ENCODE measurements at regions not wholly inside any gene's neighbourhood (a gene's known extent, or its start where the extent isn't known, plus 50 kb on each side); places are given as distances from the start of the nearest gene placed in this dataset.
"Not testable (repeated sequence)": the region's sequence is repeated elsewhere in the genome, so short reads cannot be mapped to it uniquely, and the experiment has no call there.

DNA sequence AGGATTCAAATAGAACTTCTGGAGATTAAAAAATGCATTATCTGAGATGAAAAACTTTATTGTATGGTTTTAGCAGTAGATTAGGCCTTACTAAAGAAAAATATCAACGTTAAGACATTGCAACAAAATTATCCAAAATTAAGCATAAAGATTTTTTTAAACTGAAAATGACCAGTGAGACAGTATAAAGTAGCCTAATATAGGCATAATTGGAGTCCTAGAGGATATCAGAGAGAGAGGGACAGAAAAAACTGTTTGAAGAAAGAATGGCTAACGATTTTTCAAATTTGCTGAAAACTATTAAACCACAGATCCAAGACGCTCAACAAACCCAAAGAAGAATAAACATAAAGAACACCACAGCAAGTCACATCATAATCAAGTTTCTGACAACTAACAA is 149.5 kb upstream of the LMNTD1 start:
- TF ChIP-seq CTCF (IDR thresholded peaks at IDR 0.05; ENCODE audit: low read depth, low read length), result no peak
- Histone ChIP-seq H3K27ac (ENCODE audit: low read depth, low read length) (no peak overlapping the region), H3K9me3 (ENCODE audit: control insufficient read depth, insufficient read depth, low read length) (peaks cover 7% of the 10 kb centered on the region), H3K4me3 (ENCODE audit: low read depth, low read length) (no peak overlapping the region), H3K27me3 (ENCODE audit: control insufficient read depth, insufficient read depth, low read length) (no peaks in the 10 kb centered on the region)
- ChIA-PET CTCF (no interaction called here), POLR2A (no interaction called here)
- DNase-seq (ENCODE audit: low read depth, low spot score), result no peak

DNA sequence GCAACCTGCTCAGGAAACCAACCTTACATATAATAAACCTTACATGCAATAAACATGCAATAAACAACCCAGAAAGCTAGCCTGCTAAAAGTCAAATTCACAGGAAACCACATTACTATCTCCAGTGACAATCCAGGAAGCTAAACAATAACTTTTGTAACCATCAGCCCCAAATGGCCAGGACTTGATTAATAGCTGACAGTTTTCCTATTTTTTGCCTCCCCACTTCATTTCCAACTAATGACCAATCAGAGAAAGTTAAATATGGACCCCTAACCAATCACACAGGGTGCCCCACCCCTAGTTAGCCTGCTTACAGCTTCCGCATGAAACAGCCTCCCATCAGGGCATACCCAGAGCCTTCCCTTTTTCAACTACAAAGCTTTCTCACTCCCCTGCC is 152.2 kb upstream of the LMNTD1 start:
- ChIA-PET POLR2A (no interaction called here), CTCF (no interaction called here)
- no peaks in the 10 kb centered on the region for H3K27me3 ChIP-seq (ENCODE audit: control insufficient read depth, insufficient read depth, low read length)
- DNase-seq (ENCODE audit: low read depth, low spot score), result no peak
- H3K9me3 ChIP-seq (ENCODE audit: control insufficient read depth, insufficient read depth, low read length), result peaks cover 7% of the 10 kb centered on the region
- no peak overlapping the region for H3K27ac ChIP-seq (ENCODE audit: low read depth, low read length)
- no peak overlapping the region for H3K4me3 ChIP-seq (ENCODE audit: low read depth, low read length)
- TF ChIP-seq CTCF (IDR thresholded peaks at IDR 0.05; ENCODE audit: low read depth, low read length), result no peak

GRCh38 chr12:25706646-25707045 is 153.6 kb upstream of the LMNTD1 start:
- H3K27me3 ChIP-seq (ENCODE audit: control insufficient read depth, insufficient read depth, low read length); H3K4me3 ChIP-seq (ENCODE audit: low read depth, low read length); DNase-seq (ENCODE audit: low read depth, low spot score); POLR2A ChIA-PET; CTCF ChIA-PET; H3K27ac ChIP-seq (ENCODE audit: low read depth, low read length): not testable (repeated sequence)
- H3K9me3 ChIP-seq (ENCODE audit: control insufficient read depth, insufficient read depth, low read length), result peaks cover 14% of the 10 kb centered on the region

DNA sequence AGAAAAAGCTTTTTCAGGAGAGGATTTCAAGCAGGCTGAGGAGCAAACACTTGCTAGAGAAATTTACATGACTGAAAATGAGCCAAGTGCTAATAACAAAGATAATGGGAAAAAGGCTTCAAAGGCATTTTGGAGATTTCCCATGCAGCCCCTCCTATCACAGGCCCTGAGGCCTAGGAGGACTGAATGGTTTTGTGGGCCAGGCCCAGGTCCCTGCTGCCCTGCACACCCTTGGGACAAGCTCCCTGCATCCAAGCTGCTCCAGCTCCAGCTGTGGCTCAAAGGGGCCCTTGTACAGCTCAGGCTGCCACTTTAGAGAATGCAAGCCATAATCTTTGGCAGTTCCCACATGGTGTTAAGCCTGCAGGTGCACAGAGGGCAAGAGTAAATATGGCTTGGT is 154.0 kb upstream of the LMNTD1 start:
- CTCF ChIA-PET, result no interaction called here
- no peak for TF ChIP-seq CTCF (IDR thresholded peaks at IDR 0.05; ENCODE audit: low read depth, low read length)
- DNase-seq (ENCODE audit: low read depth, low spot score), result no peak
- no peak overlapping the region for H3K4me3 ChIP-seq (ENCODE audit: low read depth, low read length)
- no peak overlapping the region for H3K27ac ChIP-seq (ENCODE audit: low read depth, low read length)
- no peaks in the 10 kb centered on the region for H3K27me3 ChIP-seq (ENCODE audit: control insufficient read depth, insufficient read depth, low read length)
- peaks cover 14% of the 10 kb centered on the region for H3K9me3 ChIP-seq (ENCODE audit: control insufficient read depth, insufficient read depth, low read length)
- POLR2A ChIA-PET, result no interaction called here

DNA sequence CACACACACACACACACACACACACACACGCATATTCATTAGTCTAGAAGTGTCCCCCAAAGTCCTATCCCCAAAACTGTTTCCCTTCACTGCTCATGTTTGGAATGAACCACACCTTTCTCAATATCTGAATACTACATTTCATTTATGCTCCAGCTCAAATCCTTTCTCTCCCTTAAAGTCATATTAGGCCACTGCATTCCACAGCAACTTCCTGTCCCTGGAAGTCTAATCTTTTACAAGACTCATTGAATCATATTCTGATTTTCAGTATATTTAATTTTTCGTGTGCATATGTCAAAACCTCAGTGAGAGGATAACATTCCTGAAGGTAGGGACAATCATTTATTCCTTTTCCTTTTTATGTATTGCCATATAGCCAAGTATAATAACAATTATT is 155.6 kb upstream of the LMNTD1 start:
- Histone ChIP-seq H3K27ac (ENCODE audit: low read depth, low read length) (no peak overlapping the region), H3K4me3 (ENCODE audit: low read depth, low read length) (no peak overlapping the region), H3K27me3 (ENCODE audit: control insufficient read depth, insufficient read depth, low read length) (no peaks in the 10 kb centered on the region), H3K9me3 (ENCODE audit: control insufficient read depth, insufficient read depth, low read length) (peaks cover 14% of the 10 kb centered on the region)
- DNase-seq (ENCODE audit: low read depth, low spot score), result no peak
- CTCF ChIA-PET, result no interaction called here
- POLR2A ChIA-PET, result no interaction called here
- TF ChIP-seq CTCF (IDR thresholded peaks at IDR 0.05; ENCODE audit: low read depth, low read length), result no peak

- no peak overlapping the region for H3K27ac ChIP-seq (ENCODE audit: low read depth, low read length)
These were observed 157.0 kb upstream of the LMNTD1 start for GRCh38 chr12:25710128-25710527.

GRCh38 chr12:25710938-25711605 is 158.0 kb upstream of the LMNTD1 start:
- peaks cover 14% of the 10 kb centered on the region for H3K9me3 ChIP-seq (ENCODE audit: control insufficient read depth, insufficient read depth, low read length)
- H3K4me3 ChIP-seq (ENCODE audit: low read depth, low read length); CTCF ChIA-PET; H3K27me3 ChIP-seq (ENCODE audit: control insufficient read depth, insufficient read depth, low read length); H3K27ac ChIP-seq (ENCODE audit: low read depth, low read length); DNase-seq (ENCODE audit: low read depth, low spot score): not testable (repeated sequence)
- POLR2A ChIA-PET, result interaction anchor here (0.6 kb wide), 1 partner anchor 480 kb away, joined by 3 read pairs; no protein-coding TSS in a partner anchor

More at GRCh38 chr12:25710128-25710527, 157.0 kb upstream of the LMNTD1 start:
- ChIA-PET POLR2A (no interaction called here), CTCF (no interaction called here)
- Histone ChIP-seq H3K9me3 (ENCODE audit: control insufficient read depth, insufficient read depth, low read length) (peaks cover 14% of the 10 kb centered on the region), H3K27me3 (ENCODE audit: control insufficient read depth, insufficient read depth, low read length) (no peaks in the 10 kb centered on the region), H3K4me3 (ENCODE audit: low read depth, low read length) (no peak overlapping the region)
- no peak for TF ChIP-seq CTCF (IDR thresholded peaks at IDR 0.05; ENCODE audit: low read depth, low read length)
- DNase-seq (ENCODE audit: low read depth, low spot score), result no peak

All from AG04450 (cell line).